ENCODE measurements at regions not wholly inside any gene's neighbourhood (a gene's known extent, or its start where the extent isn't known, plus 50 kb on each side); places are given as distances from the start of the nearest gene placed in this dataset.

- no peak for TF ChIP-seq CTCF (IDR thresholded peaks at IDR 0.05; ENCODE audit: low read depth, low read length)
- ChIA-PET CTCF (no interaction called here), POLR2A (no interaction called here)
- Histone ChIP-seq H3K27me3 (ENCODE audit: control insufficient read depth, insufficient read depth, low read length) (no peaks in the 10 kb centered on the region), H3K27ac (ENCODE audit: low read depth, low read length) (no peak overlapping the region), H3K4me3 (ENCODE audit: low read depth, low read length) (no peak overlapping the region), H3K9me3 (ENCODE audit: control insufficient read depth, insufficient read depth, low read length) (no peaks in the 10 kb centered on the region)
- DNase-seq (ENCODE audit: low read depth, low spot score), result no peak
Measured at GRCh38 chr3:64985072-64985471, 297.3 kb upstream of the ADAMTS9 start.

- H3K4me3 ChIP-seq (ENCODE audit: low read depth, low read length), result no peak overlapping the region
- no peak for DNase-seq (ENCODE audit: low read depth, low spot score)
- no peak overlapping the region for H3K27ac ChIP-seq (ENCODE audit: low read depth, low read length)
- no peaks in the 10 kb centered on the region for H3K9me3 ChIP-seq (ENCODE audit: control insufficient read depth, insufficient read depth, low read length)
- no peaks in the 10 kb centered on the region for H3K27me3 ChIP-seq (ENCODE audit: control insufficient read depth, insufficient read depth, low read length)
- TF ChIP-seq CTCF (IDR thresholded peaks at IDR 0.05; ENCODE audit: low read depth, low read length), result no peak
- POLR2A ChIA-PET, result no interaction called here
- CTCF ChIA-PET, result interaction anchor here (1.0 kb wide), 1 partner anchor 265 kb away, joined by 3 read pairs; no protein-coding TSS in a partner anchor
Measured at GRCh38 chr3:64983583-64984359, 296.0 kb upstream of the ADAMTS9 start.

GRCh38 chr3:64977308-64978100, 289.7 kb upstream of the ADAMTS9 start:
- DNase-seq (ENCODE audit: low read depth, low spot score), result no peak
- Histone ChIP-seq H3K27me3 (ENCODE audit: control insufficient read depth, insufficient read depth, low read length) (no peaks in the 10 kb centered on the region), H3K4me3 (ENCODE audit: low read depth, low read length) (no peak overlapping the region), H3K9me3 (ENCODE audit: control insufficient read depth, insufficient read depth, low read length) (no peaks in the 10 kb centered on the region), H3K27ac (ENCODE audit: low read depth, low read length) (no peak overlapping the region)
- ChIA-PET CTCF (no interaction called here), POLR2A (no interaction called here)
- no peak for TF ChIP-seq CTCF (IDR thresholded peaks at IDR 0.05; ENCODE audit: low read depth, low read length)

DNA sequence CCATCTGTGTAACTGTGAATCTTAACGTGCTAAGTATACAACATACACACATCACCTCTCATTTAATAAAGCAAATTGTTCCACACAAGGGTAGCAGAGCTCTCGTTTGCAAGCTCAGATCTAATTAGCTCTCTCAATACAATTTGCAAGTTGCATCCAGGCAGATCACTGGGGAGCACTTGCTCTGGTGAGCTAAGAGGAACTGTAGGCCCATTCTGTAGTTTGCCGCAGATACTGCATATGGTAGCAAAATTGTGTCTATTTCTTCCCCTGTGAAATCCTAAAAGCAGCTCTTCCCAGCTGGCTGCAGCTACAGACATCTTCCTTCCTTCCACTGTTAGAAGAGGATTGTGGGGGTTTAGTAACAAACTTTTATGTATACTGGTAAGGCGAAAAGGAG, 288.7 kb upstream of the ADAMTS9 start:
- H3K4me3 ChIP-seq (ENCODE audit: low read depth, low read length), result no peak overlapping the region
- H3K27me3 ChIP-seq (ENCODE audit: control insufficient read depth, insufficient read depth, low read length), result no peaks in the 10 kb centered on the region
- no peaks in the 10 kb centered on the region for H3K9me3 ChIP-seq (ENCODE audit: control insufficient read depth, insufficient read depth, low read length)
- DNase-seq (ENCODE audit: low read depth, low spot score), result no peak
- H3K27ac ChIP-seq (ENCODE audit: low read depth, low read length), result no peak overlapping the region
- no peak for TF ChIP-seq CTCF (IDR thresholded peaks at IDR 0.05; ENCODE audit: low read depth, low read length)
- ChIA-PET POLR2A (no interaction called here), CTCF (no interaction called here)

- DNase-seq (ENCODE audit: low read depth, low spot score), result no peak
- Histone ChIP-seq H3K27me3 (ENCODE audit: control insufficient read depth, insufficient read depth, low read length) (no peaks in the 10 kb centered on the region), H3K9me3 (ENCODE audit: control insufficient read depth, insufficient read depth, low read length) (no peaks in the 10 kb centered on the region), H3K4me3 (ENCODE audit: low read depth, low read length) (no peak overlapping the region), H3K27ac (ENCODE audit: low read depth, low read length) (no peak overlapping the region)
- TF ChIP-seq CTCF (IDR thresholded peaks at IDR 0.05; ENCODE audit: low read depth, low read length), result no peak
- POLR2A ChIA-PET, result no interaction called here
- CTCF ChIA-PET, result no interaction called here
Measured at GRCh38 chr3:64975147-64975546, 287.3 kb upstream of the ADAMTS9 start.
